ENCODE measurements at regions not wholly inside any gene's neighbourhood (a gene's known extent, or its start where the extent isn't known, plus 50 kb on each side); places are given as distances from the start of the nearest gene placed in this dataset.

DNA sequence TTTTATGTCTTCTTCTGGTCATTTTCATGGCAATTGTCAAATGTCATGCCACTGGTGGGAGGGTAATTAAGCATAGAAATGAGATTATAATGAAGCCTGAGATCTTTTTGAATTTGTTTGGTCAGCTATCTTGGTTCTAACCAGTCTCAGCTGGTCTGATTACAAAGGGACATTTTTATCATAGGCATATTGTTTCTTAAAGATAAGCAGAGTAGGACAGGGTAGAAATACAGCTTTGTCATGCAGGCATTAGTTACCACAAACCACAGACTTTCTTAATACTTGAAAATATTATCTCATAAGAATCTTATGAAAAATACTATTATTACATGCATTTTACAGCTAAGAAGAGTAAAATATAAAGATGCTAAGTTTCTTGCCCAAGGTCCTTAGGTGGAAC lies 1761.5 kb downstream of the PCDH9 start:
- in situ Hi-C loops (cut with MboI; ENCODE audit: low sequenced_read_pairs in 4 of 4), result no loop called here

DNA sequence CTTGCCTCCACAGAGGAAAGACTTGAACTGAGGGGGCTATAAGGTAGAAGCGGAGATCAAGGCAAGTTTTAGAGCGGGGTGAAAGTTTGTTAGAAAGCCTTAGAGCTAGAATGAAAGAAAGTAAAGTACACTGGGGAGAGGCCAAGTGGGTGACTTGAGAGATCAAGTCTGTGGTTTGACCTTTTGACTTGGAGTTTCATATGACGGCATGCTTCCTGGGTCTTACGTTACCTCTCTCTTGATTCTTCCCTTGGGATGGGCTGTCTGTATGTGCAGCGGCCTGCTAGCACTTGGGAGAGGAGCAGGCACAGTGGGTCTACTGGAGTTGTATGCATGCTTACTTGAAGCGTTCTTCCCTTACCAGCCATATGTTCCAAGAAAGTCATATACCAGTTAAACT lies 1768.5 kb downstream of the PCDH9 start:
- TF ChIP-seq, protein P1, sequence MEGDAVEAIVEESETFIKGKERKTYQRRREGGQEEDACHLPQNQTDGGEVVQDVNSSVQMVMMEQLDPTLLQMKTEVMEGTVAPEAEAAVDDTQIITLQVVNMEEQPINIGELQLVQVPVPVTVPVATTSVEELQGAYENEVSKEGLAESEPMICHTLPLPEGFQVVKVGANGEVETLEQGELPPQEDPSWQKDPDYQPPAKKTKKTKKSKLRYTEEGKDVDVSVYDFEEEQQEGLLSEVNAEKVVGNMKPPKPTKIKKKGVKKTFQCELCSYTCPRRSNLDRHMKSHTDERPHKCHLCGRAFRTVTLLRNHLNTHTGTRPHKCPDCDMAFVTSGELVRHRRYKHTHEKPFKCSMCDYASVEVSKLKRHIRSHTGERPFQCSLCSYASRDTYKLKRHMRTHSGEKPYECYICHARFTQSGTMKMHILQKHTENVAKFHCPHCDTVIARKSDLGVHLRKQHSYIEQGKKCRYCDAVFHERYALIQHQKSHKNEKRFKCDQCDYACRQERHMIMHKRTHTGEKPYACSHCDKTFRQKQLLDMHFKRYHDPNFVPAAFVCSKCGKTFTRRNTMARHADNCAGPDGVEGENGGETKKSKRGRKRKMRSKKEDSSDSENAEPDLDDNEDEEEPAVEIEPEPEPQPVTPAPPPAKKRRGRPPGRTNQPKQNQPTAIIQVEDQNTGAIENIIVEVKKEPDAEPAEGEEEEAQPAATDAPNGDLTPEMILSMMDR (IDR thresholded peaks at IDR 0.05 in 4 of 5, conservative IDR thresholded peaks at IDR 0.05 in 1 of 5), result no peak
- TF ChIP-seq POLR2A (IDR thresholded peaks at IDR 0.05), result no peak
- intact Hi-C loops (cut with DNase I; ENCODE audit: low total_unique reads) (no loop called here), in situ Hi-C loops (cut with MboI; ENCODE audit: low sequenced_read_pairs in 4 of 4) (no loop called here)
- no peak overlapping the region for H3K27ac ChIP-seq
- no peak for ATAC-seq
- H3K9me3 ChIP-seq, result no peaks in the 10 kb centered on the region
- no peak for DNase-seq
- no peaks in the 10 kb centered on the region for H3K4me1 ChIP-seq
- H3K27me3 ChIP-seq, result no peaks in the 10 kb centered on the region
- no peaks in the 10 kb centered on the region for H3K36me3 ChIP-seq
- H3K4me3 ChIP-seq, result no peak overlapping the region

More for the DNA sequence above, 1761.5 kb downstream of the PCDH9 start:
- H3K27ac ChIP-seq, result no peak overlapping the region
- no peaks in the 10 kb centered on the region for H3K36me3 ChIP-seq
- DNase-seq, result no peak
- H3K27me3 ChIP-seq, result no peaks in the 10 kb centered on the region
- no peaks in the 10 kb centered on the region for H3K9me3 ChIP-seq
- H3K4me3 ChIP-seq, result no peak overlapping the region
- TF ChIP-seq, protein P1 (IDR thresholded peaks at IDR 0.05 in 4 of 5, conservative IDR thresholded peaks at IDR 0.05 in 1 of 5), result no peak
- TF ChIP-seq POLR2A (IDR thresholded peaks at IDR 0.05), result no peak
- intact Hi-C loops (cut with DNase I; ENCODE audit: low total_unique reads), result no loop called here
- ATAC-seq, result no peak
- no peaks in the 10 kb centered on the region for H3K4me1 ChIP-seq

DNA sequence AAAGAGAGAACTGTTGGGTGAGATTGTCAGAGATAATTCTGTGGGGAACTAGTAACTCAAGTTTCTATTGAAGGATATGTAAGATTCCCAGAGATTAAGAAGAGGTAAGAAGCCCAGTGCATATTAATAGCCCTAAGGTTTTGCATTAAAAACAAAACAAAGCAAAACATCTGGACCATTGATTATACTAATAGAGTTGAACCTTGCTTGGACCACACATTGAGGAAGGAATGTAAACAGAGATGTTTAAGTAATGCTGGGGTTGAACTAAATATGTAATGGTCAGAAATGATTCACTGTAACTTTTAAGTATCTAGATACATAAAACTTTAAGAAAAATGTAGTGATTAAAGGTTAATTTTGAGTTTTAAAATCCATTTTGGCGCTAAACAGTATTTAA lies 1770.0 kb downstream of the PCDH9 start:
- intact Hi-C loops (cut with DNase I; ENCODE audit: low total_unique reads), result no loop called here
- Histone ChIP-seq H3K27me3 (no peaks in the 10 kb centered on the region), H3K36me3 (no peaks in the 10 kb centered on the region), H3K9me3 (no peaks in the 10 kb centered on the region), H3K4me3 (no peak overlapping the region), H3K27ac (no peak overlapping the region), H3K4me1 (no peaks in the 10 kb centered on the region)
- TF ChIP-seq, protein P1 (IDR thresholded peaks at IDR 0.05 in 4 of 5, conservative IDR thresholded peaks at IDR 0.05 in 1 of 5), result no peak
- TF ChIP-seq POLR2A (IDR thresholded peaks at IDR 0.05), result no peak
- DNase-seq, result no peak
- in situ Hi-C loops (cut with MboI; ENCODE audit: low sequenced_read_pairs in 4 of 4), result no loop called here
- no peak for ATAC-seq

DNA sequence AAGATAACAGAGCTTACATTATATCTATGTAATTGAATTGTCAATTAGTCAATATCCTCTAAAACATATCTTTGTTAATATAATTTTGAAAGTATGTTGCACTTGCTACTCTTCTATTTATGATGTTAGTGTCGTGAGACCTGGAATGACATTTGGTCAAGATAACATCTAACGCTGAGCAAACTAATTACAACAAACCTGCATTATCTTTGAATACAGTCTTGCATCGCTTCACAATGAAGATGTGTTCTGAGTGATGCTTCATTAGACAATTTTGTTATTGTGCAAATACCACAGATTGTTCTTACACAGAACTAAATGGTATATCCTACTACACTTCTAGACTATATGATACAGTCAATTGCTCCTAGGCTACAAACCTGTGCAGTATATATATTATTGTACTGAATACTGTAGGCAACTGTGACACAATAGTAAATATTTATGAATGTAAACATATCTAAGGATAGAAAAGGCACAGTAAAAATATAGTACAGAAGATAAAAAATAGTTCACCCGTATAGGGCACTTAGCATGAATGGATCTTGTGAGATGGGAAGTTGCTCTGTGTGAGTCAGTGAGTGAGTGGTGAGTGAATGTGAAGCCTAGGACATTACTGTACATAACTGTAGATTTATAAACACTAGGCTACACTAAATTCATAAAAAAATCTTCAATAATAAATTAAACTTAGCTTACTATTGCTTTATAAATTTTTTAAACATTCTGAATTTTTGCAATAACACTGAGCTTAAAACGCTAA lies 1773.8 kb downstream of the PCDH9 start:
- Histone ChIP-seq H3K27me3 (no peaks in the 10 kb centered on the region), H3K36me3 (no peaks in the 10 kb centered on the region), H3K27ac (no peak overlapping the region), H3K9me3 (no peaks in the 10 kb centered on the region), H3K4me1 (no peaks in the 10 kb centered on the region), H3K4me3 (no peak overlapping the region)
- ATAC-seq (no peak), DNase-seq (no peak)
- intact Hi-C loops (cut with DNase I; ENCODE audit: low total_unique reads), result no loop called here
- in situ Hi-C loops (cut with MboI; ENCODE audit: low sequenced_read_pairs in 4 of 4), result no loop called here
- TF ChIP-seq POLR2A (IDR thresholded peaks at IDR 0.05), result no peak
- TF ChIP-seq, protein P1 (IDR thresholded peaks at IDR 0.05 in 4 of 5, conservative IDR thresholded peaks at IDR 0.05 in 1 of 5), result no peak

DNA sequence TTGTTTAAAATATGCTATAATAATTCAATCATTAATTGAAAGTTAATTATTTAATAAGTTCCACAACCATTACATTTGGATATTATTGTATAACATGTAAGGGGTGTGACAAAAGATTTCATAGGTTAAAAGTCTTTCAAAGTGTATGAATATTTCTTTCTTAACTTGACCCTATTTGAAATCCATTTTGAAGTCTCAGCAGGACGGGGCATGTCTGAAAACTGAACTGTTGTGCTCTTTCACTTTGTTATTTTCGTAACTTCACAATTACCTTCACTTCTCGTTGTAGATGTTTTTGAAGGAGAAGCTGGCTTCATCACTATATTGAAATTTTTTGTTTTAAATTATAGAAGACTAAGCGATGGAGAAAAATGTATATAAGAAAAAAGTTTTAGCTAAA lies 1775.7 kb downstream of the PCDH9 start:
- intact Hi-C loops (cut with DNase I; ENCODE audit: low total_unique reads) (no loop called here), in situ Hi-C loops (cut with MboI; ENCODE audit: low sequenced_read_pairs in 4 of 4) (no loop called here)
- ATAC-seq (no peak), DNase-seq (no peak)
- Histone ChIP-seq H3K9me3 (no peaks in the 10 kb centered on the region), H3K27ac (no peak overlapping the region), H3K27me3 (no peaks in the 10 kb centered on the region), H3K36me3 (no peaks in the 10 kb centered on the region), H3K4me1 (no peaks in the 10 kb centered on the region), H3K4me3 (no peak overlapping the region)
- TF ChIP-seq, protein P1 (IDR thresholded peaks at IDR 0.05 in 4 of 5, conservative IDR thresholded peaks at IDR 0.05 in 1 of 5), result no peak
- no peak for TF ChIP-seq POLR2A (IDR thresholded peaks at IDR 0.05)

All from gastrocnemius medialis (tissue), 4 donors.